MM.1S (cell line): ENCODE measurements at regions not wholly inside any gene's neighbourhood (a gene's known extent, or its start where the extent isn't known, plus 50 kb on each side); places are given as distances from the start of the nearest gene placed in this dataset.

ENCODE experiments used
- EZH2 ChIP-seq: fragments of 300-600 bp; sonication (generic); optimal IDR thresholded peaks from 2 replicates; pipeline ENCODE3; 2017; ENCODE audit warnings: low read depth, mild to moderate bottlenecking, antibody characterized with exemption, low read length, mixed read lengths
- EZH2phosphoT487 ChIP-seq: fragments of 300-600 bp; sonication (generic); IDR thresholded peaks from 2 replicates; pipeline ENCODE4 v1.6.1; 2018; ENCODE audit warnings: antibody characterized with exemption, low read length
- TF ChIP-seq, protein P1 (sequence below): fragments of 300-600 bp; sonication (generic); IDR thresholded peaks from 2 replicates; pipeline ENCODE4 v1.5.1; 2016; ENCODE audit warnings: antibody characterized with exemption, low read length, mixed read lengths

GRCh38 chr19:13634658-13635057 is 128.4 kb upstream of the CACNA1A start:
- TF ChIP-seq, protein P1, sequence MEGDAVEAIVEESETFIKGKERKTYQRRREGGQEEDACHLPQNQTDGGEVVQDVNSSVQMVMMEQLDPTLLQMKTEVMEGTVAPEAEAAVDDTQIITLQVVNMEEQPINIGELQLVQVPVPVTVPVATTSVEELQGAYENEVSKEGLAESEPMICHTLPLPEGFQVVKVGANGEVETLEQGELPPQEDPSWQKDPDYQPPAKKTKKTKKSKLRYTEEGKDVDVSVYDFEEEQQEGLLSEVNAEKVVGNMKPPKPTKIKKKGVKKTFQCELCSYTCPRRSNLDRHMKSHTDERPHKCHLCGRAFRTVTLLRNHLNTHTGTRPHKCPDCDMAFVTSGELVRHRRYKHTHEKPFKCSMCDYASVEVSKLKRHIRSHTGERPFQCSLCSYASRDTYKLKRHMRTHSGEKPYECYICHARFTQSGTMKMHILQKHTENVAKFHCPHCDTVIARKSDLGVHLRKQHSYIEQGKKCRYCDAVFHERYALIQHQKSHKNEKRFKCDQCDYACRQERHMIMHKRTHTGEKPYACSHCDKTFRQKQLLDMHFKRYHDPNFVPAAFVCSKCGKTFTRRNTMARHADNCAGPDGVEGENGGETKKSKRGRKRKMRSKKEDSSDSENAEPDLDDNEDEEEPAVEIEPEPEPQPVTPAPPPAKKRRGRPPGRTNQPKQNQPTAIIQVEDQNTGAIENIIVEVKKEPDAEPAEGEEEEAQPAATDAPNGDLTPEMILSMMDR: no peak
- TF ChIP-seq EZH2 (no peak), EZH2phosphoT487 (no peak)
